ENCODE measurements at regions not wholly inside any gene's neighbourhood (a gene's known extent, or its start where the extent isn't known, plus 50 kb on each side); places are given as distances from the start of the nearest gene placed in this dataset.

DNA sequence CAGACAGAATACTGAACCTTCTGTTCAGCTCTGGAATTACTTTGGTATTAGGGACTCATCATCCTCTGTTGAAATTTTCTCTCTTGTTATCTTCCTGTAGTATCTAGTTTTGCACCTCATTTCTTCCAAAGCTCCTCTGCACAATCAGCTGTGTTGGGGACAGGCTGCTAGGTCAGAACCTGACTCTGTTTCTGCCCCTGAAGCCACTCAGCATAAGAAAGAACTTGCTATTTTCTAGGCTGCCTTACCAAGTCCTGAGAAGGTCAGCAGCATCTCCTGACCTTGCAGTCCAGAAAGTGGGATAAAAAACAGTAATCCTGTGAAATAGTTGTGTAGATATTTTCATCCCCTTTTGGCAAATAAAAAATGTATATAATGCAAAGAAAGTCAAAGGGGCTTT lies 862.6 kb downstream of the SORCS3 start:
- no peak for ATAC-seq
- no peak for DNase-seq (ENCODE audit: low spot score)
- Mint-ChIP-seq H3K4me1 (ENCODE audit: low read depth in 2 of 2) (no peaks in the 10 kb centered on the region), H3K27ac (no peak overlapping the region), H3K4me3 (no peak overlapping the region), H3K9me3 (peaks cover 9% of the 10 kb centered on the region), H3K27me3 (no peaks in the 10 kb centered on the region), H3K36me3 (peaks cover 4% of the 10 kb centered on the region)

DNA sequence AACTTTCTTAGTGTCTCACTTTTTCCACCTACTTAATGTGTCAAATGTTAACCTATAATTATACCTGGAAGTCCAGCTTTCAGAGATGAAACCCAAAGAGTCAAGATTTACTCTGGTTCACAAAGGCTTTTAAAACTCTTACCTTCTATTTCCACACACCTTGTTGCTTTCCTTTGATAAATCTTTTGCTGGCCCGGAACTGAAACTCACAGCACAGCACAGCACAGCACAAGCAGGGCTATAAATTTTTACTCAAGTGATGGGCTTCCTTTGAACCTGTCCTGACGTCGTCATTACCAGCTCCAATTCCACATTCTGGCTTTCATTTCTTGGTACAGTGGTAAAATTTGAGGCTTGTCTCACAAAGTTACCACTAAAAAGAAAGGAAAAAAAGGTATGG lies 861.0 kb downstream of the SORCS3 start:
- DNase-seq (ENCODE audit: low spot score), result no peak
- Mint-ChIP-seq H3K9me3 (peaks cover 11% of the 10 kb centered on the region), H3K27ac (no peak overlapping the region), H3K27me3 (no peaks in the 10 kb centered on the region), H3K36me3 (peaks cover 4% of the 10 kb centered on the region), H3K4me3 (no peak overlapping the region), H3K4me1 (ENCODE audit: low read depth in 2 of 2) (no peaks in the 10 kb centered on the region)
- no peak for ATAC-seq

DNA sequence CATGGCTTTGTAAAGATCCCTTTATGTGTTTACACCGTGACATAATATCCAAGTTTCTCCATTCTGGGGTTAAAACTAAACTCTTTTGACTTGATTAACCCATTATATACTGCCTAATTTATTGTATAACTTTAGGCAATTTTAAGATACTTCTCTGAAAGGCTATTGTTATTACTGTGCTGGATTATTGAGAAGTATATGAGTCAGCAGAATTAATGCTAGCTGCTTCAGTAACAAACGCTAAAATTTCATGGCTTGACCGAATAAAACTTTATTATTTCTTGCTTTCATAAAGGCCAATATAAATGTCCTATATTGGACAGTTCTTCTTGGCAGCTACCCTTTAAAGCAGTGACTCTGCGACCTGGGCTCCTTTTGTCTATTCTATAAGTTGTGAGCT lies 853.9 kb downstream of the SORCS3 start:
- Mint-ChIP-seq H3K4me1 (ENCODE audit: low read depth in 2 of 2) (no peaks in the 10 kb centered on the region), H3K4me3 (no peak overlapping the region), H3K9me3 (peaks cover 15% of the 10 kb centered on the region), H3K36me3 (peaks cover 4% of the 10 kb centered on the region), H3K27ac (no peak overlapping the region), H3K27me3 (no peaks in the 10 kb centered on the region)
- ATAC-seq (no peak), DNase-seq (ENCODE audit: low spot score) (no peak)

DNA sequence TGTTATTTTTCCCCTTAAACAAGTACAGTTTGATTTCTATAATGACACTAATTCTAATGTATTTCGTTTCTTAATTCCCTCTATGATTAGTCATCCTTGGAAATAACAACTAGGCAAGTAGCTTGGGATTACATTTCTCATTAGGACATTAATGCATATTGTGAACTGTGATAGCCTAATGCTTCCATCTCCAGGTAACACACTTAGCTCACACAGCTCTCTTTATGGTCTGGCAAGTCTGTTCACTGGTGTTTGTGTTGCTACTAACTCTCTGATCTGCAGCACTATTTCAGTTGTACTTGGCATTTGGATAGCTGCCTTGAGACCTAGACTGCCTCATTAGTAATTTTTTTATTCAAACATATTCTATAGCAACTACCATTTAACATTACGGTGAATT lies 853.2 kb downstream of the SORCS3 start:
- DNase-seq (ENCODE audit: low spot score), result no peak
- ATAC-seq, result no peak
- H3K4me1 Mint-ChIP-seq (ENCODE audit: low read depth in 2 of 2), result no peaks in the 10 kb centered on the region
- H3K9me3 Mint-ChIP-seq, result peaks cover 15% of the 10 kb centered on the region
- H3K27me3 Mint-ChIP-seq, result no peaks in the 10 kb centered on the region
- no peak overlapping the region for H3K4me3 Mint-ChIP-seq
- H3K27ac Mint-ChIP-seq, result no peak overlapping the region
- no peaks in the 10 kb centered on the region for H3K36me3 Mint-ChIP-seq

DNA sequence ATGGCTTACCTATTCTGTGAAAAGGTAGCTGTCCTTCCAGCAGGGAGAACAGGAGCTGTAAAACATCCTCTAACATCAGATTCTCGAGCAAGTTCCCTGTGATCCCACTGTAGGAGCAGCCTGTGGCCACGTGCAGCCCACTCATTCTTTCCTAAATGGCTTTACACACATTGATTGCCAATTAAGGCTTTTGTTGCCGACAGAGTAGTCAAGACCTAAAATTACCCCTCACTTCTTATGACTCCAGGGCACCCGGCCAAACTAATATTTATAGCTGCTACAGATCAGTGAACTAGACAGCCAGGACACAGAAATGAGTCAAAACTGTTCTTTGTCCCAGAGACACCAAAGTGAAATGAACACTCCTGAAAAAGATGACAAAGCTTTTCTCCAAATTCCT lies 832.1 kb downstream of the SORCS3 start:
- no peak for ATAC-seq
- Mint-ChIP-seq H3K36me3 (no peaks in the 10 kb centered on the region), H3K4me3 (no peak overlapping the region), H3K27me3 (no peaks in the 10 kb centered on the region), H3K27ac (no peak overlapping the region), H3K9me3 (peaks cover 13% of the 10 kb centered on the region), H3K4me1 (ENCODE audit: low read depth in 2 of 2) (no peaks in the 10 kb centered on the region)
- no peak for DNase-seq (ENCODE audit: low spot score)

DNA sequence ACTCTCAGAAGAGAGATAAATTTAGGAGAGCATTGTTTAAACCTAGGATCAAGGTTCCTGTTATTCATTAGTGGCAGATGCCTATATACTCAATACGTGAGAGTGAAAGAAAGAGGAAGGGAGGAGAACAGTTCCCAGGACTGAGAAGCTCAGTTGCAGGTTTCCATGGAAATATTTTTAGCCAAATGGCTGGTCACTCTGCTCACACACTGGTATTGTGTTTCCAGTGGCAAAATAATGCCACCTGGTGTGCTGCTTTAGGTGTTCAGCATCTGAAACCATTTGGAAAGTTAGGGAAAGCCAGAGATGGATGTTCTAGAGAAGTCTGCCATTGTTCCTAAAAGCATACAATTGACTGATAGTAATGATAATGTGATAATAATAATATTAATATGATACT lies 827.7 kb downstream of the SORCS3 start:
- Mint-ChIP-seq H3K4me3 (no peak overlapping the region), H3K4me1 (ENCODE audit: low read depth in 2 of 2) (no peaks in the 10 kb centered on the region), H3K9me3 (peaks cover 12% of the 10 kb centered on the region), H3K27ac (no peak overlapping the region), H3K36me3 (no peaks in the 10 kb centered on the region), H3K27me3 (no peaks in the 10 kb centered on the region)
- DNase-seq (ENCODE audit: low spot score) (no peak), ATAC-seq (no peak)

DNA sequence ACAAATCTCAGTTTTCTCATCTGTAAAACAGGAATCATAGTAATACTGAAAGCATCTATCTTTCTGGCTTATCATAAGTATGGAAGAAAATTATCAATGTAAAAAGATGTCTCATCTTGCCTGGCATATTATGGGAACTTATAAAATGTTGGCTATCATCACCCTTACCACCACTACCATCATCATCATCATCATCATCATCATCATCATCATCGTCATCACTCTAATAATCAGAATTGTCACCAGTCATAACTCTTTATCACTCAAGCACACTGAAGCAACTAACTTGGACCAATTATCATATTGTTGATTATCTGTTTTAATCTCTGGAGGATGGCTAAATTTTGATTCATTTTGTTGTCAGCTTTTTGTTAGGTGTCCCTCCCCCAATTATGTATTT lies 825.4 kb downstream of the SORCS3 start:
- no peak overlapping the region for H3K4me3 Mint-ChIP-seq

DNA sequence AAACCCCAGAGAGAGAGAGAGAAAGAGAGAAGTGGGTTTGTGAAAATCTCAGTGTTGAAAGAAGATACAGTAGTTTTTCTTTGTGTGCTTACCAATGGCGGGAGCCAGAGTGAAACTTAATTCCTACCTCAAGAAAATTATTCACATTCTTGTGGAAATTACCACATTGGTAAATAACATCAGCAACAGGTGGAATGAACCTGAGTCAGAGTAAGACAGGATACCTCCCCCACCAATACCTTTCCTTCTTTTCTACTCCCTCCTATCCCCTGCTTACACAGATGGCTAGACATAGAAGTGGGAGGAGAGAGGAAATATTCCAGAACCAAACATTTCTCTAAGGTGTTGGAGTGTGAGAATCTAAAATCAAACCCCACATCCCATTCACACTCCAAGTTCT lies 793.9 kb downstream of the SORCS3 start:
- Mint-ChIP-seq H3K4me3 (no peak overlapping the region), H3K9me3 (peaks cover 13% of the 10 kb centered on the region), H3K27me3 (no peaks in the 10 kb centered on the region), H3K4me1 (ENCODE audit: low read depth in 2 of 2) (no peaks in the 10 kb centered on the region), H3K27ac (no peak overlapping the region), H3K36me3 (no peaks in the 10 kb centered on the region)
- DNase-seq (ENCODE audit: low spot score), result no peak
- ATAC-seq, result no peak

More for the DNA sequence above, 825.4 kb downstream of the SORCS3 start:
- H3K27me3 Mint-ChIP-seq, result no peaks in the 10 kb centered on the region
- no peaks in the 10 kb centered on the region for H3K4me1 Mint-ChIP-seq (ENCODE audit: low read depth in 2 of 2)
- peaks cover 18% of the 10 kb centered on the region for H3K9me3 Mint-ChIP-seq
- no peak for ATAC-seq
- DNase-seq (ENCODE audit: low spot score), result no peak
- H3K27ac Mint-ChIP-seq, result no peak overlapping the region
- no peaks in the 10 kb centered on the region for H3K36me3 Mint-ChIP-seq

DNA sequence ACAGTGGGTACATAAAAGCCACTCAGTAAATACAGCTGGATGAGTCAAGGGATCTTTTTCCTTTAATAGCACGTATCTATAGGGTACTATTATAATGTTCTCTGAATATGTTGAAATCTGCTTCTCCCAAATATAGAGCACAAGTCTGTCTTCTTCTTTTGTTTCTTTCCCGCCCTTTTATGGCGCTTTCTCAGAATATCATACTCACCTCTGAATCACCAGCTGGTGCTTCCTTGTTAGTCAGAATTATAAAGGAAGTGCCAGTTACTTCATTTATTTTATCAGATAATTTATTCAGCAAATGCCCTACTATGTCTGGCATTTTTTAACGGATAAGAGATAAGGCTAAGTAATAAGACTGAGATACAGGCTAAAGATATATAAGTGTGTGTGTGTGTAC lies 772.9 kb downstream of the SORCS3 start:
- Mint-ChIP-seq H3K27ac (no peak overlapping the region), H3K36me3 (no peaks in the 10 kb centered on the region), H3K9me3 (peaks cover 9% of the 10 kb centered on the region), H3K4me3 (no peak overlapping the region), H3K27me3 (no peaks in the 10 kb centered on the region), H3K4me1 (ENCODE audit: low read depth in 2 of 2) (no peaks in the 10 kb centered on the region)
- ATAC-seq (no peak), DNase-seq (ENCODE audit: low spot score) (no peak)

DNA sequence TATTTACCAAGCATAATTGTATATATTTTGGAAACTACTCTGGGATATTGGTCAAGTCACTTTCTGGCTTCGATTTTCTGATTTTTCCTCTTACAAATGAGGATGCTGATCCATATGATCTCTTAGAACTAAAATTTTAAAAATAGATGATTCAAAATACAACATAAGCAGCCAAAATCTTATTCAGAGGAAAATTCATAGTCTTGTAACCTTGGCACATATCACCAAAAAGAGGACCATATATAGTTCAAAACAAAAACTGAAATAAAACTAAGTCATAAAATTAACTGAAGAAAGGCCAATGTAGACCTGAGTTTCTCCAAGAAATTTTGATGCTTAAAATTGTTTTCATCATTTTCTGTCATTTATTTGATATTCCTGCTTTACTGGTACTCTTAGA lies 768.3 kb downstream of the SORCS3 start:
- ATAC-seq (no peak), DNase-seq (ENCODE audit: low spot score) (no peak)
- H3K27ac Mint-ChIP-seq, result no peak overlapping the region
- peaks cover 6% of the 10 kb centered on the region for H3K36me3 Mint-ChIP-seq
- H3K9me3 Mint-ChIP-seq, result peaks cover 19% of the 10 kb centered on the region
- H3K27me3 Mint-ChIP-seq, result no peaks in the 10 kb centered on the region
- H3K4me3 Mint-ChIP-seq, result no peak overlapping the region
- H3K4me1 Mint-ChIP-seq (ENCODE audit: low read depth in 2 of 2), result no peaks in the 10 kb centered on the region

DNA sequence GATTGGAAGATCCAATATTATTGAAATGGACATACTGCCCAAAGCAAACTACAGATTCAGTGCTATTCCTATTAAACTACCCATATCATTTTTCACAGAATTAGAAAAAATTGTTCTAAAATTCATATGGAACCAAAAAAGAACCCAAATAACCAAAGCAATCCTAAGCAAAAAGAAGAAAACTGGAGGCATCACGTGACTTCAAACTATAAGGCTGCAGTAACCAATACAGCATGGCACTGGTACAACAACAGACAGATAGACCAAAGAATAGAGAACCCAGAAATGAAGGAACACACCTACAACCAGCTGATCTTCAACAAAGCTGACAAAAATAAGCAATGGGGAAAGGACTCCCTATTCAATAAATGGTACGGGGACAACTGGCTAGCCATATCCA lies 765.4 kb downstream of the SORCS3 start:
- Mint-ChIP-seq H3K27ac (no peak overlapping the region), H3K27me3 (no peaks in the 10 kb centered on the region), H3K4me3 (no peak overlapping the region), H3K36me3 (peaks cover 6% of the 10 kb centered on the region), H3K4me1 (ENCODE audit: low read depth in 2 of 2) (no peaks in the 10 kb centered on the region), H3K9me3 (peaks cover 19% of the 10 kb centered on the region)
- ATAC-seq (no peak), DNase-seq (ENCODE audit: low spot score) (no peak)

DNA sequence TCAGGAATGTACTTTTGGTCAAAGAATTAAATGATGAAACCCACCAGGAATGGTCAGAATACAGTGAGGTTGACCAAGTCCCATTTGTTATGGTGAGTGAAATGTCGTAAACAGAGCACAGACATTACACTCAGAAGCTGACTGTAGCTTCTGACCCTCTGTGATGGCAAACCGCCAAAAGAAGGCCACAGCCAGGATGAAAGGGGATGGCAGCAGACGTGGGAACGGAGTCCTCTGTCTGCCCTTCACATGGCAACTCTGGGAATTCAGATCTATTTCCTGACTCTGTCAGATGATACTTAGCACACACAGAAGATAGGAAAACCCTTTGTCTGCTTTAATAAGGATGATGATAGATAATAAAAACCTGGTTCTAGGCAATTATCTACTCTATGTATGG lies 757.1 kb downstream of the SORCS3 start:
- Mint-ChIP-seq H3K4me3 (no peak overlapping the region), H3K27ac (no peak overlapping the region), H3K36me3 (peaks cover 6% of the 10 kb centered on the region), H3K9me3 (peaks cover 14% of the 10 kb centered on the region), H3K4me1 (ENCODE audit: low read depth in 2 of 2) (no peaks in the 10 kb centered on the region), H3K27me3 (no peaks in the 10 kb centered on the region)
- no peak for ATAC-seq
- DNase-seq (ENCODE audit: low spot score), result no peak

DNA sequence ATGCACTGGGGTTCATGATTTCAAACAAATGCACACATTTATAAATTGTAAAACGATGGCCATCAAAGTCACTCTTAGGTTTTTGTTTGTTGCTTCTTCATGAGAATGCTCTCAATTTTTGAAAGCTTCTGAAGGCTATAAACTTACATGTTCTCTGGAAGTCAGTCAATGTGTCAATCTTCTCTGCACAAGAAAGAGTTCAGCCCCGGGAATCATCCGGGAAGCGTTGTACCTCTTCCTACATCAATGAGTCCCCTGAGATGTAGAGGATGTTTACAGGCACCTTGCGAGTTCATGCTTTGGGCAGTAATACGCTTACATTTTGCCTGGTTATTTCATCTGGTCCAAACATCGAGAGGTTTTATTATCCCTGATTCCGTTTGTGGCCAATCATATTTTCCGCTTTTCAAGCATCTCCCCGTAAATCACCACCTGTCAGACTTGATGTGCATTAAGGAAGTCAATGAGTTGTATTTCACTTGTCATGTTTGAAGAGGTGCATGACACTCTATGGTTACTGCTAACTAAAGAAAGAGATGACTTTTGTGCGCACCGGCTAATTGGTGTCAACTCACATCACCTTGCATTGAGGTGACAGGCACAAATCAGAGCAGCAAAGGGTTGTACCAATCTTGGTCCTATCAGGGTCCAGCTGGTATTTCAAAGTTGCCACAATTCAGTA lies 750.7 kb downstream of the SORCS3 start:
- H3K4me3 Mint-ChIP-seq, result no peak overlapping the region
- peaks cover 10% of the 10 kb centered on the region for H3K9me3 Mint-ChIP-seq
- no peak for DNase-seq (ENCODE audit: low spot score)
- H3K27me3 Mint-ChIP-seq, result no peaks in the 10 kb centered on the region
- no peaks in the 10 kb centered on the region for H3K4me1 Mint-ChIP-seq (ENCODE audit: low read depth in 2 of 2)
- H3K36me3 Mint-ChIP-seq, result peaks cover 4% of the 10 kb centered on the region
- no peak overlapping the region for H3K27ac Mint-ChIP-seq
- ATAC-seq, result no peak

DNA sequence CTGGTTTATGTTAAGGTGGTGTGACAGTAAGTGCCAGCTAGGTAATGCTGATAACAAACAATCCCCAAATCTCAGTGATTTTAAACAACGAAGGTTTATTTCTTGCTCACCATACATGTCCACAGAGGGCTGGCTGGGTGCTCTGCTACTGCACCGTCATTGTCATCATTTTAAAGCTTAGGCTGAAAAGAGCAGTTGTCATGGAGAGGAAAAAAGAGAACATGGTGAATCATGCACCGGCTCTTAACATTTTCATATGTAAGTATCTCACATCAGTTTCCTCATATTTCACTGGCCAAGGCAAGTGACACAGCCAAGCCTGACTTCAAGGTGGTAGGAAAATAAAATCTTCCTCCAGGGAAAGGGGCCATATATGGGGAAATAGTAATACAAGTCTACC lies 746.9 kb downstream of the SORCS3 start:
- no peaks in the 10 kb centered on the region for H3K4me1 Mint-ChIP-seq (ENCODE audit: low read depth in 2 of 2)
- H3K27ac Mint-ChIP-seq, result no peak overlapping the region
- H3K9me3 Mint-ChIP-seq, result peaks cover 13% of the 10 kb centered on the region
- no peak overlapping the region for H3K4me3 Mint-ChIP-seq
- H3K27me3 Mint-ChIP-seq, result no peaks in the 10 kb centered on the region
- H3K36me3 Mint-ChIP-seq, result peaks cover 4% of the 10 kb centered on the region
- DNase-seq (ENCODE audit: low spot score) (no peak), ATAC-seq (no peak)

DNA sequence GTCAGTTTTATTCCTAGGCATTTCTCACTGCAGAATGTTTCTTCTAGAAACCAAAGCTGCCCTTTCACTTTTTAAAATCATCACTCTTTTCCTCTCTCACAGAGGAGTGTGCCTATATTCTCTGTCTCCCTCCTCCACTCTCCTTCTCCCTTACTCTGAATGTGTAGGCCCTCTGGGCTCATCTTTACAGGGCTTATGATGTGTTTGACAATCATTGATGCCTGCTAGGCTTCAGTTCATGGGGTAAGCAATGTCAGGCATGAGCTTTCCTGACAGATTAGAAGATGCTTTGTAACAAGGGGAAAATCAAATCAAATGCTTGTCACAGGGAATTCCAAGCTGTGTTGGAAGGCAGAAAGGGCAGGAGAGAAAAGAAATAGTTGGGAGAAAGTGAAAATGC lies 742.9 kb downstream of the SORCS3 start:
- no peak overlapping the region for H3K27ac Mint-ChIP-seq
- H3K9me3 Mint-ChIP-seq, result peaks cover 6% of the 10 kb centered on the region
- H3K27me3 Mint-ChIP-seq, result no peaks in the 10 kb centered on the region
- no peak overlapping the region for H3K4me3 Mint-ChIP-seq
- no peak for DNase-seq (ENCODE audit: low spot score)
- H3K36me3 Mint-ChIP-seq, result no peaks in the 10 kb centered on the region
- H3K4me1 Mint-ChIP-seq (ENCODE audit: low read depth in 2 of 2), result no peaks in the 10 kb centered on the region
- no peak for ATAC-seq

Measured in natural killer cell treated with Interleukin-12 subunit alpha and Interleukin-12 subunit beta and Interleukin-15 and Interleukin-18, amount 100 ng/mL, for 72 hours (primary cell).